ENCODE measurements at regions not wholly inside any gene's neighbourhood (a gene's known extent, or its start where the extent isn't known, plus 50 kb on each side); places are given as distances from the start of the nearest gene placed in this dataset.

- TF ChIP-seq POLR2G (IDR thresholded peaks at IDR 0.05; ENCODE audit: low read depth, low read length) (peak; percentile 51), CHD2 (IDR thresholded peaks at IDR 0.05; ENCODE audit: low read depth, low read length) (no peak), ZNF678 (CRISPR knock-in tag; IDR thresholded peaks at IDR 0.05) (no peak), NR2F6 (IDR thresholded peaks at IDR 0.05) (no peak), NR2F6 (CRISPR knock-in tag; IDR thresholded peaks at IDR 0.05) (no peak), PTBP1 (IDR thresholded peaks at IDR 0.05; ENCODE audit: low read depth, low read length, poor library complexity, severe bottlenecking) (no peak), ZNF761 (CRISPR knock-in tag; conservative IDR thresholded peaks at IDR 0.05) (no peak)
These were observed 101.3 kb downstream of the OR2B2 start (continued) for GRCh38 chr6:27810768-27811450.

GRCh38 chr6:27809939-27810767 lies 102.0 kb downstream of the OR2B2 start:
- intact Hi-C loops (cut with micrococcal nuclease; ENCODE audit: unreplicated experiment): loop anchor here (1.0 to 5.0 kb wide), 4 partner anchors 21 to 272 kb away; partner anchors contain the start of gene ZNF165
- in situ Hi-C loops (cut with HindIII; ENCODE audit: extremely low pct_ligation_motif_present, low pct_unique_long_range_greater_than_20kb): loop anchor here (5.0 to 10.0 kb wide), 2 partner anchors 87 to 1775 kb away; a partner anchor contains a TSS
- peak; percentile 98 for DNase-seq (ENCODE audit: low spot score)
- Histone ChIP-seq H3K9ac (ENCODE audit: insufficient read depth, low read depth, low read length) (peak overlapping the region; percentile 85), H3K27me3 (ENCODE audit: control insufficient read depth in 1 of 2, insufficient read depth in 2 of 2, low read length in 2 of 2) (no peaks in the 10 kb centered on the region; a peak in 1 of 5 replicates), H3K9me3 (ENCODE audit: low read length) (no peaks in the 10 kb centered on the region), H3K79me2 (ENCODE audit: insufficient read depth, low read length) (peaks cover 2% of the 10 kb centered on the region), H3K27ac (ENCODE audit: extremely low read length, insufficient read depth, low read length) (peak overlapping the region; percentile 89), H3K4me2 (ENCODE audit: low read depth, low read length) (peak overlapping the region; percentile 87), H2AFZ (ENCODE audit: low read length) (no peak overlapping the region), H3K4me1 (ENCODE audit: insufficient read depth, low read length) (peaks cover 54% of the 10 kb centered on the region), H3K36me3 (replicated peaks in 1 of 2; ENCODE audit: control insufficient read depth in 1 of 2, insufficient read depth in 2 of 2, low read length in 2 of 2) (no peaks in the 10 kb centered on the region), H4K20me1 (ENCODE audit: insufficient read depth, low read length) (no peaks in the 10 kb centered on the region), H3K4me3 (replicated peaks in 1 of 3; ENCODE audit: insufficient read depth in 1 of 3, low read depth in 2 of 3, low read length in 3 of 3) (peak overlapping the region; percentile 76 to 84 (median 79))
- ATAC-seq: peak; percentile 57
- CTCF ChIA-PET (ENCODE audit: low intra/inter-chr PET ratio, low total read pairs): no interaction called here
- 2% methylated on average over 43 of the region's 51 CpGs for WGBS (ENCODE audit: low lambda C conversion rate)
- peak; percentile 79 for FAIRE-seq
- POLR2A ChIA-PET: interaction anchor here (0.7 to 7.1 kb wide), 34 partner anchors 8 to 1789 kb away, joined by 3 to 208 read pairs (median 4); a partner anchor contains a TSS
- TSS peak; percentile 63 for BruUV-seq (replicated peaks)
- no peak for TF ChIP-seq TCF7L2 (IDR thresholded peaks at IDR 0.05; ENCODE audit: low read depth, low read length)
- TF ChIP-seq ZNF543 (CRISPR knock-in tag; IDR thresholded peaks at IDR 0.05): peak; percentile 91
- TF ChIP-seq GMEB1 (CRISPR knock-in tag; IDR thresholded peaks at IDR 0.05; ENCODE audit: borderline replicate concordance): peak; percentile 72
- TF ChIP-seq JUN (CRISPR knock-in tag; IDR thresholded peaks at IDR 0.05): no peak
- TF ChIP-seq SATB2 (CRISPR knock-in tag; IDR thresholded peaks at IDR 0.05): peak; percentile 80
- TF ChIP-seq ZNF737 (CRISPR knock-in tag; IDR thresholded peaks at IDR 0.05; ENCODE audit: borderline replicate concordance): peak; percentile 65; the same call in 1 of the 2 replicates
- TF ChIP-seq ZNF841 (CRISPR knock-in tag; IDR thresholded peaks at IDR 0.05; ENCODE audit: borderline replicate concordance): no peak
- TF ChIP-seq CREB1 (IDR thresholded peaks at IDR 0.05): no peak
- TF ChIP-seq CREB1 (CRISPR knock-in tag; IDR thresholded peaks at IDR 0.05): 0 out of 2 replicates have a peak, but pooled peaks have one; percentile 19
- TF ChIP-seq PRDM10 (CRISPR knock-in tag; IDR thresholded peaks at IDR 0.05; ENCODE audit: low read depth): no peak

Measured in HepG2 (cell line).